ENCODE measurements at regions not wholly inside any gene's neighbourhood (a gene's known extent, or its start where the extent isn't known, plus 50 kb on each side); places are given as distances from the start of the nearest gene placed in this dataset.
"Not testable (repeated sequence)": the region's sequence is repeated elsewhere in the genome, so short reads cannot be mapped to it uniquely, and the experiment has no call there.

- not testable (repeated sequence) for H3K4me2 ChIP-seq (ENCODE audit: low read depth, low read length, poor library complexity, severe bottlenecking); H3K36me3 ChIP-seq (ENCODE audit: insufficient read depth, low read length); H3K79me2 ChIP-seq (ENCODE audit: low read length); H3K27ac ChIP-seq (ENCODE audit: low read length); H3K9me3 ChIP-seq (ENCODE audit: low read length); DNase-seq; H3K9ac ChIP-seq (ENCODE audit: low read length); H3K27me3 ChIP-seq (ENCODE audit: low read length); H3K4me1 ChIP-seq (ENCODE audit: low read length); H3K4me3 ChIP-seq (ENCODE audit: low read length); H3K9me2 ChIP-seq (replicated peaks; ENCODE audit: insufficient read depth, low read length); H4K20me1 ChIP-seq (ENCODE audit: insufficient read depth, low read depth, low read length); H2AFZ ChIP-seq (ENCODE audit: low read length)
Measured at GRCh38 chr6:71360556-71361335, 72.1 kb downstream of the OGFRL1 start.

- Histone ChIP-seq H4K20me1 (ENCODE audit: insufficient read depth, low read depth, low read length) (no peaks in the 10 kb centered on the region), H3K9me3 (ENCODE audit: low read length) (no peaks in the 10 kb centered on the region), H3K36me3 (ENCODE audit: insufficient read depth, low read length) (no peaks in the 10 kb centered on the region), H3K4me3 (ENCODE audit: low read length) (no peak overlapping the region), H3K9me2 (replicated peaks; ENCODE audit: insufficient read depth, low read length) (no peaks in the 10 kb centered on the region), H3K27ac (ENCODE audit: low read length) (no peak overlapping the region), H2AFZ (ENCODE audit: low read length) (no peak overlapping the region), H3K27me3 (ENCODE audit: low read length) (no peaks in the 10 kb centered on the region), H3K4me1 (ENCODE audit: low read length) (no peaks in the 10 kb centered on the region), H3K9ac (ENCODE audit: low read length) (no peak overlapping the region), H3K4me2 (ENCODE audit: low read depth, low read length, poor library complexity, severe bottlenecking) (no peak overlapping the region), H3K79me2 (ENCODE audit: low read length) (no peaks in the 10 kb centered on the region)
- DNase-seq: no peak
Measured at GRCh38 chr6:71364889-71365542, 76.4 kb downstream of the OGFRL1 start.

- no peaks in the 10 kb centered on the region for H3K9me3 ChIP-seq (ENCODE audit: low read length)
- no peaks in the 10 kb centered on the region for H3K36me3 ChIP-seq (ENCODE audit: insufficient read depth, low read length)
- no peak overlapping the region for H3K27ac ChIP-seq (ENCODE audit: low read length)
- H2AFZ ChIP-seq (ENCODE audit: low read length): no peak overlapping the region
- no peaks in the 10 kb centered on the region for H3K27me3 ChIP-seq (ENCODE audit: low read length)
- no peak overlapping the region for H3K4me2 ChIP-seq (ENCODE audit: low read depth, low read length, poor library complexity, severe bottlenecking)
- no peaks in the 10 kb centered on the region for H3K79me2 ChIP-seq (ENCODE audit: low read length)
- DNase-seq: no peak
- H3K4me1 ChIP-seq (ENCODE audit: low read length): no peaks in the 10 kb centered on the region
- no peak overlapping the region for H3K9ac ChIP-seq (ENCODE audit: low read length)
- H4K20me1 ChIP-seq (ENCODE audit: insufficient read depth, low read depth, low read length): no peaks in the 10 kb centered on the region
- no peaks in the 10 kb centered on the region for H3K9me2 ChIP-seq (replicated peaks; ENCODE audit: insufficient read depth, low read length)
- no peak overlapping the region for H3K4me3 ChIP-seq (ENCODE audit: low read length)
Measured at GRCh38 chr6:71367756-71368155, 79.1 kb downstream of the OGFRL1 start.

- Histone ChIP-seq H3K9me2 (replicated peaks; ENCODE audit: insufficient read depth, low read length) (no peaks in the 10 kb centered on the region), H3K4me3 (ENCODE audit: low read length) (no peak overlapping the region), H3K4me2 (ENCODE audit: low read depth, low read length, poor library complexity, severe bottlenecking) (no peak overlapping the region), H3K9ac (ENCODE audit: low read length) (no peak overlapping the region), H3K27ac (ENCODE audit: low read length) (no peak overlapping the region), H3K79me2 (ENCODE audit: low read length) (no peaks in the 10 kb centered on the region), H3K36me3 (ENCODE audit: insufficient read depth, low read length) (no peaks in the 10 kb centered on the region), H4K20me1 (ENCODE audit: insufficient read depth, low read depth, low read length) (no peaks in the 10 kb centered on the region), H3K9me3 (ENCODE audit: low read length) (no peaks in the 10 kb centered on the region), H2AFZ (ENCODE audit: low read length) (no peak overlapping the region), H3K27me3 (ENCODE audit: low read length) (no peaks in the 10 kb centered on the region), H3K4me1 (ENCODE audit: low read length) (no peaks in the 10 kb centered on the region)
- no peak for DNase-seq
Measured at GRCh38 chr6:71368284-71368683, 79.7 kb downstream of the OGFRL1 start.

DNA sequence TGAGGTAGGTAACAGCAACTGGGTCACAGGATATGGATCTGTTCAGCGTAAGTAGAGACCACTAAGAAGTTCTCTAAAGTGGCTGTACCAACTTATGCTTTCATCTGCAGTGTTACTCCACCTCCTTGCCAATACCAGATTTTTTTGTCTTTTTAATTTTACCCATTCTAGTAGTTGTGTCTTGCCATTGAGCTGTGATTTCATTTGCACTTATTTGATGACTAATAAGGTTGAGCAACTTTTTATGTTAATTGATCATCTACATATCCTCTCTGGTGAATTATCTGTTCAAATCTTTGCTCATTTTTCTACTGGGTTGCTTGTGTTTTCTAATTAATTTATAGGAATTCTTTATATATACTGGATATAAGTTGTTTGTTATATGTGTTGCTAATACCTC is 82.9 kb downstream of the OGFRL1 start:
- Histone ChIP-seq H3K27me3 (ENCODE audit: low read length) (no peaks in the 10 kb centered on the region), H3K4me2 (ENCODE audit: low read depth, low read length, poor library complexity, severe bottlenecking) (no peak overlapping the region), H3K27ac (ENCODE audit: low read length) (no peak overlapping the region), H2AFZ (ENCODE audit: low read length) (no peak overlapping the region), H3K9me3 (ENCODE audit: low read length) (no peaks in the 10 kb centered on the region), H3K9ac (ENCODE audit: low read length) (no peak overlapping the region), H4K20me1 (ENCODE audit: insufficient read depth, low read depth, low read length) (no peaks in the 10 kb centered on the region), H3K36me3 (ENCODE audit: insufficient read depth, low read length) (no peaks in the 10 kb centered on the region), H3K4me1 (ENCODE audit: low read length) (no peaks in the 10 kb centered on the region), H3K79me2 (ENCODE audit: low read length) (no peaks in the 10 kb centered on the region), H3K9me2 (replicated peaks; ENCODE audit: insufficient read depth, low read length) (no peaks in the 10 kb centered on the region), H3K4me3 (ENCODE audit: low read length) (no peak overlapping the region)
- DNase-seq: no peak

DNA sequence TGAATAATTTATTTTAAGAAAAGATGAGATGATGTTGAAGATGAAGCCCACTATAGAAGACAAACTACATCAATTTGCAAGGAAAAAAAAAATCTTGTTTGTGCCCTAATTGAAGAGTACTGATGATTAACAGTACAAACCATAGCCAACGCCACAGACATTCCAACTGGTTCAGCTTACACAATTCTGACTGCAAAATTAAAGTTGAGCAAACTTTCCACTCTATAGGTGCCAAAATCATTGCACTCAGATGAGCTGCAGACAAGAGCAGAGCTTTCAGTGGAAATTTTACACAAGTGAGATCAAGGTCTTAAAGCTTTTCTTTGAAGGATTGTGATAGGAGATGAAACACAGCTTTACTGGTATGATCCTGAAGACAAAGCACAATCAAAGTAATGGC is 85.3 kb downstream of the OGFRL1 start:
- H3K27me3 ChIP-seq (ENCODE audit: low read length): no peaks in the 10 kb centered on the region
- H3K9ac ChIP-seq (ENCODE audit: low read length): no peak overlapping the region
- H3K27ac ChIP-seq (ENCODE audit: low read length): no peak overlapping the region
- DNase-seq: no peak
- H3K4me2 ChIP-seq (ENCODE audit: low read depth, low read length, poor library complexity, severe bottlenecking): no peak overlapping the region
- no peaks in the 10 kb centered on the region for H3K4me1 ChIP-seq (ENCODE audit: low read length)
- H3K36me3 ChIP-seq (ENCODE audit: insufficient read depth, low read length): no peaks in the 10 kb centered on the region
- no peaks in the 10 kb centered on the region for H4K20me1 ChIP-seq (ENCODE audit: insufficient read depth, low read depth, low read length)
- no peak overlapping the region for H2AFZ ChIP-seq (ENCODE audit: low read length)
- H3K4me3 ChIP-seq (ENCODE audit: low read length): no peak overlapping the region
- H3K9me3 ChIP-seq (ENCODE audit: low read length): no peaks in the 10 kb centered on the region
- no peaks in the 10 kb centered on the region for H3K79me2 ChIP-seq (ENCODE audit: low read length)
- H3K9me2 ChIP-seq (replicated peaks; ENCODE audit: insufficient read depth, low read length): no peaks in the 10 kb centered on the region

- no peaks in the 10 kb centered on the region for H4K20me1 ChIP-seq (ENCODE audit: insufficient read depth, low read depth, low read length)
- H3K27ac ChIP-seq (ENCODE audit: low read length): no peak overlapping the region
- no peak for DNase-seq
- no peaks in the 10 kb centered on the region for H3K36me3 ChIP-seq (ENCODE audit: insufficient read depth, low read length)
- no peak overlapping the region for H3K4me2 ChIP-seq (ENCODE audit: low read depth, low read length, poor library complexity, severe bottlenecking)
- no peaks in the 10 kb centered on the region for H3K9me3 ChIP-seq (ENCODE audit: low read length)
- H3K9ac ChIP-seq (ENCODE audit: low read length): no peak overlapping the region
- no peaks in the 10 kb centered on the region for H3K27me3 ChIP-seq (ENCODE audit: low read length)
- no peak overlapping the region for H2AFZ ChIP-seq (ENCODE audit: low read length)
- no peak overlapping the region for H3K4me3 ChIP-seq (ENCODE audit: low read length)
- H3K79me2 ChIP-seq (ENCODE audit: low read length): no peaks in the 10 kb centered on the region
- no peaks in the 10 kb centered on the region for H3K4me1 ChIP-seq (ENCODE audit: low read length)
- no peaks in the 10 kb centered on the region for H3K9me2 ChIP-seq (replicated peaks; ENCODE audit: insufficient read depth, low read length)
Measured at GRCh38 chr6:71375676-71376075, 87.1 kb downstream of the OGFRL1 start.

GRCh38 chr6:71376830-71377229 is 88.2 kb downstream of the OGFRL1 start:
- Histone ChIP-seq H3K27ac (ENCODE audit: low read length) (no peak overlapping the region), H3K4me3 (ENCODE audit: low read length) (no peak overlapping the region), H3K4me2 (ENCODE audit: low read depth, low read length, poor library complexity, severe bottlenecking) (no peak overlapping the region), H4K20me1 (ENCODE audit: insufficient read depth, low read depth, low read length) (no peaks in the 10 kb centered on the region), H3K27me3 (ENCODE audit: low read length) (no peaks in the 10 kb centered on the region), H3K9me3 (ENCODE audit: low read length) (no peaks in the 10 kb centered on the region), H3K9ac (ENCODE audit: low read length) (no peak overlapping the region), H3K79me2 (ENCODE audit: low read length) (no peaks in the 10 kb centered on the region), H2AFZ (ENCODE audit: low read length) (no peak overlapping the region), H3K4me1 (ENCODE audit: low read length) (no peaks in the 10 kb centered on the region), H3K36me3 (ENCODE audit: insufficient read depth, low read length) (no peaks in the 10 kb centered on the region), H3K9me2 (replicated peaks; ENCODE audit: insufficient read depth, low read length) (no peaks in the 10 kb centered on the region)
- DNase-seq: no peak

Measured in Karpas-422 (cell line).